Mesenchymal stem cell (in vitro differentiated cells and primary cell): ENCODE measurements at regions not wholly inside any gene's neighbourhood (a gene's known extent, or its start where the extent isn't known, plus 50 kb on each side); places are given as distances from the start of the nearest gene placed in this dataset.

Experiments
- DNase-seq: peaks from one replicate; pipeline ENCODE4 v3.0.0-alpha.2; 2013
- H2AFZ ChIP-seq: one replicate; pipeline ENCODE4 v1.6.1; 2013; ENCODE audit warnings: low read depth, mild to moderate bottlenecking, control low read depth, inconsistent platforms, low read length, moderate library complexity
- H2AK5ac ChIP-seq: 2 replicates; pipeline ENCODE4 v1.6.1; 2013; ENCODE audit warnings: low read length, moderate library complexity, mild to moderate bottlenecking, inconsistent platforms; ENCODE audit not compliant: severe bottlenecking
- H2BK120ac ChIP-seq: one replicate; pipeline ENCODE4 v1.6.1; 2013; ENCODE audit warnings: low read depth, mild to moderate bottlenecking, inconsistent platforms, low read length, moderate library complexity
- H2BK12ac ChIP-seq, 2 experiments: one replicate each; pipeline ENCODE4 v1.6.1; 2013; ENCODE audit warnings: inconsistent platforms in 2 of 2, low read length in 2 of 2, mild to moderate bottlenecking in 2 of 2, moderate library complexity in 2 of 2, control low read depth in 1 of 2
- H2BK15ac ChIP-seq: one replicate; pipeline ENCODE4 v1.6.1; 2013; ENCODE audit warnings: mild to moderate bottlenecking, low read depth, inconsistent platforms; ENCODE audit not compliant: poor library complexity, severe bottlenecking
- H2BK5ac ChIP-seq: 2 replicates; pipeline ENCODE4 v1.6.1; 2013; ENCODE audit warnings: low read depth, mild to moderate bottlenecking, low read length, control low read depth, inconsistent platforms; ENCODE audit not compliant: poor library complexity, severe bottlenecking
- H3K14ac ChIP-seq, 2 experiments: one replicate each; pipeline ENCODE4 v1.6.1; 2013; ENCODE audit warnings: inconsistent platforms in 2 of 2, low read length in 2 of 2, control low read depth in 1 of 2, mild to moderate bottlenecking in 1 of 2, moderate library complexity in 1 of 2
- H3K18ac ChIP-seq, 2 experiments: one replicate each; pipeline ENCODE4 v1.6.1; 2013; ENCODE audit warnings: inconsistent platforms in 2 of 2, low read length in 2 of 2, control low read depth in 1 of 2, low read depth in 1 of 2, mild to moderate bottlenecking in 1 of 2
- H3K23ac ChIP-seq, 2 experiments: one replicate each; pipeline ENCODE4 v1.6.1; 2013; ENCODE audit warnings: inconsistent platforms in 2 of 2, low read length in 2 of 2, mild to moderate bottlenecking in 2 of 2, moderate library complexity in 2 of 2, control low read depth in 1 of 2
- H3K27ac ChIP-seq: 2 replicates; pipeline ENCODE4 v1.5.1; 2013; ENCODE audit warnings: mild to moderate bottlenecking, moderate library complexity, low read length, control low read depth, inconsistent platforms; ENCODE audit not compliant: poor library complexity, severe bottlenecking
- H3K27me3 ChIP-seq, 2 experiments: 2 replicates each; pipeline versions ENCODE4 v1.6.1 to v1.7.0; 2013; ENCODE audit warnings: low read length in 2 of 2, mild to moderate bottlenecking in 2 of 2, moderate library complexity in 2 of 2, control low read depth in 1 of 2, inconsistent platforms in 1 of 2; ENCODE audit not compliant: control insufficient read depth in 1 of 2, insufficient read depth in 1 of 2
- H3K36me3 ChIP-seq, 2 experiments: 2 replicates each; pipeline versions ENCODE4 v1.6.1 to v1.7.0; 2013; ENCODE audit warnings: low read length in 2 of 2, control low read depth in 1 of 2, inconsistent platforms in 1 of 2, low read depth in 1 of 2, mild to moderate bottlenecking in 1 of 2; ENCODE audit not compliant: insufficient read depth in 2 of 2, control insufficient read depth in 1 of 2
- H3K4ac ChIP-seq, 2 experiments: one replicate each; pipeline ENCODE4 v1.6.1; 2013; ENCODE audit warnings: inconsistent platforms in 2 of 2, low read length in 2 of 2, mild to moderate bottlenecking in 2 of 2, moderate library complexity in 2 of 2, control low read depth in 1 of 2, low read depth in 1 of 2
- H3K4me1 ChIP-seq: 2 replicates; pipeline ENCODE4 v1.6.1; 2013; ENCODE audit warnings: low read depth, low read length, control low read depth; ENCODE audit not compliant: control insufficient read depth, insufficient read depth
- H3K4me2 ChIP-seq: 2 replicates; pipeline ENCODE4 v1.6.1; 2013; ENCODE audit warnings: low read length, mild to moderate bottlenecking, inconsistent platforms; ENCODE audit not compliant: poor library complexity, severe bottlenecking
- H3K4me3 ChIP-seq, 2 experiments: 2 replicates each; pipeline versions ENCODE4 v1.5.1 to v1.7.0; 2013; ENCODE audit warnings: low read length in 2 of 2, mild to moderate bottlenecking in 2 of 2, control low read depth in 1 of 2, low read depth in 1 of 2; ENCODE audit not compliant: insufficient read depth in 1 of 2
- H3K79me1 ChIP-seq: replicated peaks from 2 replicates; pipeline ENCODE4 v1.6.1; 2013; ENCODE audit warnings: mild to moderate bottlenecking, control low read depth, low read length, inconsistent platforms; ENCODE audit not compliant: poor library complexity, severe bottlenecking
- H3K9ac ChIP-seq: 2 replicates; pipeline ENCODE4 v1.7.0; 2013; ENCODE audit warnings: mild to moderate bottlenecking, low read length, moderate library complexity
- H3K9me3 ChIP-seq: 2 replicates; pipeline ENCODE4 v1.7.0; 2013; ENCODE audit warnings: mild to moderate bottlenecking, low read length; ENCODE audit not compliant: control insufficient read depth
- H4K8ac ChIP-seq: one replicate; pipeline ENCODE4 v1.6.1; 2013; ENCODE audit warnings: inconsistent platforms, mild to moderate bottlenecking, low read length, moderate library complexity
- H4K91ac ChIP-seq: one replicate; pipeline ENCODE4 v1.6.1; 2013; ENCODE audit warnings: mild to moderate bottlenecking, low read length, inconsistent platforms
- WGBS: methylation state at CpG from one replicate; pipeline ENCODE4 v1.1.7; 2013; ENCODE audit warnings: mixed read lengths; 5-methylcytosine and 5-hydroxymethylcytosine counted together

- no peak overlapping the region for H2BK5ac ChIP-seq
- H2AK5ac ChIP-seq = no peak overlapping the region
- no peak overlapping the region for H3K9ac ChIP-seq
- no peak overlapping the region for H2BK15ac ChIP-seq
- no peak overlapping the region for H3K18ac ChIP-seq
- H3K27me3 ChIP-seq = no peaks in the 10 kb centered on the region
- WGBS = 72% methylated on average over 6 of the region's 6 CpGs
- no peak overlapping the region for H3K27ac ChIP-seq
- no peak overlapping the region for H3K14ac ChIP-seq
- H3K4me1 ChIP-seq = peaks cover 4% of the 10 kb centered on the region
- no peaks in the 10 kb centered on the region for H3K36me3 ChIP-seq
- no peak overlapping the region for H2AFZ ChIP-seq
- H4K91ac ChIP-seq = no peak overlapping the region
- H2BK12ac ChIP-seq = no peak overlapping the region
- H4K8ac ChIP-seq = no peak overlapping the region
- no peak overlapping the region for H2BK120ac ChIP-seq
- no peak overlapping the region for H3K4me2 ChIP-seq
- no peak for DNase-seq
- no peak overlapping the region for H3K4ac ChIP-seq
- H3K23ac ChIP-seq = no peak overlapping the region
- no peaks in the 10 kb centered on the region for H3K9me3 ChIP-seq
- no peak overlapping the region for H3K4me3 ChIP-seq
- no peaks in the 10 kb centered on the region for H3K79me1 ChIP-seq
These were observed 82.5 kb upstream of the SLC1A3 start for GRCh38 chr5:36523926-36524325.

- Histone ChIP-seq H2BK12ac (no peak overlapping the region), H3K23ac (no peak overlapping the region), H2BK120ac (no peak overlapping the region), H2BK15ac (no peak overlapping the region), H3K27me3 (peaks cover 0 to 12% of the 10 kb centered on the region in 2 experiments), H3K27ac (no peak overlapping the region), H3K4me3 (no peak overlapping the region), H4K8ac (no peak overlapping the region), H3K4me1 (peaks cover 4% of the 10 kb centered on the region), H2AK5ac (no peak overlapping the region), H4K91ac (no peak overlapping the region), H3K18ac (no peak overlapping the region), H3K9me3 (no peaks in the 10 kb centered on the region), H3K9ac (no peak overlapping the region), H3K4me2 (no peak overlapping the region), H2AFZ (no peak overlapping the region), H3K36me3 (no peaks in the 10 kb centered on the region), H3K14ac (no peak overlapping the region), H3K79me1 (no peaks in the 10 kb centered on the region), H2BK5ac (no peak overlapping the region), H3K4ac (no peak overlapping the region)
- 85% methylated on average over 5 of the region's 5 CpGs for WGBS
- DNase-seq = no peak
These were observed 79.9 kb upstream of the SLC1A3 start for GRCh38 chr5:36526537-36526936.

GRCh38 chr5:36528588-36528987, 77.8 kb upstream of the SLC1A3 start:
- Histone ChIP-seq H3K23ac (no peak overlapping the region), H3K9me3 (no peaks in the 10 kb centered on the region), H3K36me3 (no peaks in the 10 kb centered on the region), H3K4me2 (no peak overlapping the region), H3K27ac (no peak overlapping the region), H2BK15ac (no peak overlapping the region), H3K4me1 (no peaks in the 10 kb centered on the region), H2BK12ac (no peak overlapping the region), H3K9ac (no peak overlapping the region), H3K14ac (peak overlapping the region in 1 of 2 experiments; percentile 23), H2AK5ac (no peak overlapping the region), H3K4me3 (no peak overlapping the region), H2BK5ac (no peak overlapping the region), H4K91ac (no peak overlapping the region), H3K4ac (no peak overlapping the region), H4K8ac (no peak overlapping the region), H3K18ac (no peak overlapping the region), H3K79me1 (no peaks in the 10 kb centered on the region), H2AFZ (no peak overlapping the region), H2BK120ac (no peak overlapping the region), H3K27me3 (peaks cover 0 to 13% of the 10 kb centered on the region in 2 experiments)
- 80% methylated on average over 6 of the region's 6 CpGs for WGBS
- no peak for DNase-seq

GRCh38 chr5:36529142-36529541, 77.3 kb upstream of the SLC1A3 start:
- Histone ChIP-seq H2AFZ (no peak overlapping the region), H4K91ac (no peak overlapping the region), H3K9me3 (no peaks in the 10 kb centered on the region), H2BK15ac (no peak overlapping the region), H3K36me3 (no peaks in the 10 kb centered on the region), H3K14ac (no peak overlapping the region), H3K4ac (no peak overlapping the region), H2BK120ac (no peak overlapping the region), H3K4me1 (no peaks in the 10 kb centered on the region), H2BK12ac (no peak overlapping the region), H3K23ac (no peak overlapping the region), H3K27me3 (peaks cover 0 to 13% of the 10 kb centered on the region in 2 experiments), H3K4me2 (no peak overlapping the region), H4K8ac (no peak overlapping the region), H3K18ac (no peak overlapping the region), H3K79me1 (no peaks in the 10 kb centered on the region), H3K9ac (no peak overlapping the region), H3K4me3 (no peak overlapping the region), H3K27ac (no peak overlapping the region), H2BK5ac (no peak overlapping the region), H2AK5ac (no peak overlapping the region)
- no peak for DNase-seq
- WGBS = 80% methylated on average over 1 of the region's 1 CpG
